ENCODE measurements at regions not wholly inside any gene's neighbourhood (a gene's known extent, or its start where the extent isn't known, plus 50 kb on each side); places are given as distances from the start of the nearest gene placed in this dataset.

DNA sequence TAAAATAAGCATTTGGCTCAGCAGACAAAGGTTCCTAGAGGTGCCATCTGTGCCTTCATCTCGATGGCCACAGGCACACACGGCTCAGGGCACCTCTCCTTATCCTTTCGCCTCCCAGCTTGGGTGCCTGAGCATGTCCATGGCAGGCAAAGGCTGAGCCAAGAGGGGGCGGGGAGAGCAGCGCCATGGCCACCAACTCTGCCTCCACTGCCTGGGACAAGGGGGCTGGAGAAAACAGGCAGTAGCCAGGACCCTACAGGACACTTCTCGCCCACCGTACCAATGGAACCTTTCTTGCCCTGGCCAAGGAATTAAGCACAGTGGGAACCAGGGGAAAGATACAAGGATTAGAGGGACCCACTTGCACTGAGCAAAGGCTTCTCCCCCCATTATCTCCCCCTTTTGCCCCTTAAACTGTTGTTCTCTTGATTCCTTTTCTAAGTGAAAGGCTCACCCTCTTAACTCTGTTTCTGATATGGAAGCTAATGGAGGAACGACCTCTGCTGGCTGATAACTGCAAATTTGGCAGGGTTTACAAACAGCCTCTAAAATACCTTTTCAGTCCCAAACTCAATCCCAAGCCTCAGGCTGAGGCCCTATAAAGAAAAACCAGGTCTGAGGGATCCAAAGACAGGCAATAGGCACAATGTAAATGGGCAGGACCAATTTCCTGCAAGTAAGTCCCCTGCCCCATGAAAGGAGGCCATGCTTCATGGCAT is 335.2 kb downstream of the ADAM29 start:
- Histone ChIP-seq H3K4me2 (ENCODE audit: low read length) (no peak overlapping the region), H3K9ac (no peak overlapping the region), H3K4me3 (ENCODE audit: low read depth, low read length) (no peak overlapping the region), H3K27ac (no peak overlapping the region), H3K36me3 (ENCODE audit: control insufficient read depth, insufficient read depth, low read length) (no peaks in the 10 kb centered on the region), H2AFZ (no peak overlapping the region), H3K4me1 (no peaks in the 10 kb centered on the region), H3K79me2 (no peaks in the 10 kb centered on the region), H3K27me3 (ENCODE audit: control insufficient read depth, insufficient read depth, low read length) (no peaks in the 10 kb centered on the region), H3K9me3 (ENCODE audit: control insufficient read depth, low read length) (no peaks in the 10 kb centered on the region)
- TF ChIP-seq, protein P1, sequence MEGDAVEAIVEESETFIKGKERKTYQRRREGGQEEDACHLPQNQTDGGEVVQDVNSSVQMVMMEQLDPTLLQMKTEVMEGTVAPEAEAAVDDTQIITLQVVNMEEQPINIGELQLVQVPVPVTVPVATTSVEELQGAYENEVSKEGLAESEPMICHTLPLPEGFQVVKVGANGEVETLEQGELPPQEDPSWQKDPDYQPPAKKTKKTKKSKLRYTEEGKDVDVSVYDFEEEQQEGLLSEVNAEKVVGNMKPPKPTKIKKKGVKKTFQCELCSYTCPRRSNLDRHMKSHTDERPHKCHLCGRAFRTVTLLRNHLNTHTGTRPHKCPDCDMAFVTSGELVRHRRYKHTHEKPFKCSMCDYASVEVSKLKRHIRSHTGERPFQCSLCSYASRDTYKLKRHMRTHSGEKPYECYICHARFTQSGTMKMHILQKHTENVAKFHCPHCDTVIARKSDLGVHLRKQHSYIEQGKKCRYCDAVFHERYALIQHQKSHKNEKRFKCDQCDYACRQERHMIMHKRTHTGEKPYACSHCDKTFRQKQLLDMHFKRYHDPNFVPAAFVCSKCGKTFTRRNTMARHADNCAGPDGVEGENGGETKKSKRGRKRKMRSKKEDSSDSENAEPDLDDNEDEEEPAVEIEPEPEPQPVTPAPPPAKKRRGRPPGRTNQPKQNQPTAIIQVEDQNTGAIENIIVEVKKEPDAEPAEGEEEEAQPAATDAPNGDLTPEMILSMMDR (IDR thresholded peaks at IDR 0.05) = no peak

DNA sequence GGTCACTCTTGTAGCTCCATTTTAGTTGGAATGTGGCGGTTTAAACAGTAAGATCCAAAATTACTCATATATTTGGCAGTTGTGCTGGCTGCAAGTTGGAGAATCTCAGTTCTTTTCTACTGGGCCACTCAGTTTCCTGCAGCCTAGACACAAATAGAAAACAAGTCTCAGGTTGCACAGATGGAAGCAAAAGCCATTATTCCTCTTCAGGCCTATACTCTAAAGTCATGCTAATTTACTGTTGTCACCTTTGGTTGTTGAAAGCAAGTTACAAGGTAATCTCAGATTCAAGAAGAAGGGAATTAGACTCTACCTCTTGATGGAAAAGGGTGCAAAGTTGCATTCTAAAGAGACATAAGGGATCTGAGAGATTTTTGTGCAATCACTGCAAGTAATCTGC is 345.4 kb downstream of the ADAM29 start:
- Histone ChIP-seq H3K4me2 (ENCODE audit: low read length) (no peak overlapping the region), H3K4me3 (ENCODE audit: low read depth, low read length) (no peak overlapping the region), H3K27ac (no peak overlapping the region), H3K27me3 (ENCODE audit: control insufficient read depth, insufficient read depth, low read length) (no peaks in the 10 kb centered on the region), H3K36me3 (ENCODE audit: control insufficient read depth, insufficient read depth, low read length) (no peaks in the 10 kb centered on the region), H3K79me2 (no peaks in the 10 kb centered on the region), H3K9me3 (ENCODE audit: control insufficient read depth, low read length) (no peaks in the 10 kb centered on the region), H3K4me1 (no peaks in the 10 kb centered on the region), H3K9ac (no peak overlapping the region), H2AFZ (no peak overlapping the region)
- TF ChIP-seq, protein P1 (IDR thresholded peaks at IDR 0.05) = no peak

DNA sequence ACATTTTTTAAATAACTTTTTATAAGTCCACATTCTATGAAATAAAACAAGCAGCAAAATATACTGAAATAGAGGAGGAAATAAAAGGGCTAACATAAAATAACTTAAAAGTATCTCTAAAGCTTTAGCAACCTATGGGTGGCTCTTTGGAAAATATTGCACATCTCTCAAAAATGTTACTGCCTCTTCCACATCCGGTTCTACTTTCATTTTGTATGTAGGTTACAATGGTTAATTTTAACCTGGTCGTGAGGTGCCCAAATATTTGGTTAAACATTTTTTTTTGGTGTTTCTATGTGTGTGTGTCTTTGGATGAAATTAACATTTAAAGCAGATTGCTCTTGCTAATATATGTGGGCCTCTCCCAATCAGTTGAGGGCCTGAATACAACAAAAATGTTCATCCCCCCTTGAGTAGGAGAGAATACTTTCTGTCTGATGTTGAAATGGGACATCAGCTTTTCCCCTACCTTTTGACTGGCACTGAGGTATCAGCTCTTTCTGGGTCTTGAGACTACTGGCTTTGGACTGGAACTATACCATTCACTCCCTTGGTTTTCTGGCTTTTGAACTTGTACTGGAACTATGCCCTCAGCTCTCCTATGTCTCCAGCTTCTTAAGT is 353.0 kb downstream of the ADAM29 start:
- no peaks in the 10 kb centered on the region for H3K79me2 ChIP-seq
- no peak overlapping the region for H3K9ac ChIP-seq
- no peaks in the 10 kb centered on the region for H3K27me3 ChIP-seq (ENCODE audit: control insufficient read depth, insufficient read depth, low read length)
- no peak overlapping the region for H3K4me2 ChIP-seq (ENCODE audit: low read length)
- no peak overlapping the region for H2AFZ ChIP-seq
- no peaks in the 10 kb centered on the region for H3K36me3 ChIP-seq (ENCODE audit: control insufficient read depth, insufficient read depth, low read length)
- H3K4me1 ChIP-seq = no peaks in the 10 kb centered on the region
- no peak overlapping the region for H3K4me3 ChIP-seq (ENCODE audit: low read depth, low read length)
- H3K9me3 ChIP-seq (ENCODE audit: control insufficient read depth, low read length) = no peaks in the 10 kb centered on the region
- TF ChIP-seq, protein P1 (IDR thresholded peaks at IDR 0.05) = no peak
- no peak overlapping the region for H3K27ac ChIP-seq

DNA sequence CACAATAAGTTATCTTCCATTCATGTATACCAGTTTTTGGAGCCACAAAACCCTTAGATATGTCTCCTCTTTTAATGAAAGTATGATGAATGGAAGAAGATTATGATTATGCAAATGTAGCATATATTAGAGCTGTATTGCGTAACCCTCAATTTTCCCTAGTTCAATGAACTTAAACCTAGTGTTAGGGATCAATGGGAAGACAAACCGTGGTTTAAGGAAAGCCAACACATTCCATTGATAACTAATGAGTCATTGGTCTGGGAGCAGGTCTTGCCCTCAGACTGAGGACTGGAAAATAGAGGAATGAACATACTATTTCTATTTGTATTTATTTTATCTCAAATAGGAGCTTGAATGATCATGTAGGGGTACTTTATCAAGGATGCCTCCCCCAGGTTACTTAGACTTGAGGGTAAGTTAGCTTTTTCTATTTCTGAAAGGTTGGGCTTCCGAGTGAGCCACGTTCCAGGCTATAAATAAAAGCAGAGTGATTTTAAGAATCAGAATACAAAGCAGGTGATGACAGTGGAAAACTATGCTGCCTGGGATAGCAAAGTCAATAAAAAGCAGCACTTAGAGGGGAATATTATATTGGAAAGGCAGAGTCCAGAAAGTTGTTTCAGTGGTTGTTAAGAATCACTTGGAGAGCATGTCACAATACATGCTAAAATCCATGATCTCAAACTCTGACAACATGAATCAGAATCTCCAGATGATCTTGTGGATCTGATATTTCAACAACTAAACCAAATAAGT is 356.0 kb downstream of the ADAM29 start:
- no peak overlapping the region for H3K4me2 ChIP-seq (ENCODE audit: low read length)
- no peaks in the 10 kb centered on the region for H3K9me3 ChIP-seq (ENCODE audit: control insufficient read depth, low read length)
- no peaks in the 10 kb centered on the region for H3K4me1 ChIP-seq
- H3K27me3 ChIP-seq (ENCODE audit: control insufficient read depth, insufficient read depth, low read length) = no peaks in the 10 kb centered on the region
- no peak overlapping the region for H3K27ac ChIP-seq
- no peak overlapping the region for H3K9ac ChIP-seq
- no peaks in the 10 kb centered on the region for H3K79me2 ChIP-seq
- H2AFZ ChIP-seq = no peak overlapping the region
- H3K36me3 ChIP-seq (ENCODE audit: control insufficient read depth, insufficient read depth, low read length) = no peaks in the 10 kb centered on the region
- TF ChIP-seq, protein P1 (IDR thresholded peaks at IDR 0.05) = no peak
- H3K4me3 ChIP-seq (ENCODE audit: low read depth, low read length) = no peak overlapping the region
